Daoy (cell line): ENCODE measurements at regions not wholly inside any gene's neighbourhood (a gene's known extent, or its start where the extent isn't known, plus 50 kb on each side); places are given as distances from the start of the nearest gene placed in this dataset.
"Not testable (repeated sequence)": the region's sequence is repeated elsewhere in the genome, so short reads cannot be mapped to it uniquely, and the experiment has no call there.

ENCODE experiments used
- DNase-seq: peaks from one replicate; pipeline ENCODE4 v3.0.0-alpha.2; 2015; ENCODE audit warnings: low read depth

- no peak for DNase-seq
These were observed 413.9 kb downstream of the RPS6KC1 start for GRCh38 chr1:213464786-213465460.

DNA sequence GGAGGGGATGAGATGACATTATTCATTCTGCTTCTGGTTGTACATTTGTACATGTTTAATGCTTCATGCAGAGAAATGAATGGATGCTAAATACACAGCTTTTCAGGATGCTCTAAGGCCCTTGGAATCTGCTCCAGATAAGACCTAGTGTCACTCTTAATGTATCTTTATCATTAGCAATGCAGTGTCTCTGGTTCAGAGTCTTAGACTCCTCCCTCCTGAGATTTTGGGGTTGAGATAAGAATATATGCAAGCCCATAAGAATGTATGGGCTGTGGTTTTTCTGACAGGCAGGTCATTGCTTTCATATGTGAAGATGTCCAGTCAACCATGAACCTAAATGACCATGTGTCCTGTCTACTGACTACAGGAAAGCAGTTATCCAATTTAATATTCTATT is 415.5 kb downstream of the RPS6KC1 start:
- DNase-seq: no peak

DNA sequence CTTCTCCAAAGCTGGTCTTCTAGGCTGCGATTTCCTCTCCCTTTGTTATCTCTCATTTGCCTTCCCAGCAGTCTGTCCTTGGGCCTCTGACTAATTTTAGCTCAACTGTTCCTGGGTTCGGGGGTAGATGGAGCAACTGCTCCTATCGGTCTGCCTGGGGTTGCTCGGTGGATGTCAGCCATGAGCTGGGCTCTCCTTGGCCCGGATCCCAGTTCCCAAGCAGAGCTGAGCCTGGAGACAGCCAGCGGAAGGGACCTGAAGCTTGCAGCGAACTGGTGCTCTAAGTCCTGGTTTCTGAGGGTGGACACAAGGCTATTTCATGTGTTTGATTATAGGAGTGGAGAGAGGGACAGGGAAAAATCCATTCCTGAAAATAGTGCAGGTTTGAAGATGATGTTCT is 423.0 kb downstream of the RPS6KC1 start:
- DNase-seq: peak; percentile 48

- DNase-seq: no peak
These were observed 430.4 kb downstream of the RPS6KC1 start for GRCh38 chr1:213481395-213481794.

DNA sequence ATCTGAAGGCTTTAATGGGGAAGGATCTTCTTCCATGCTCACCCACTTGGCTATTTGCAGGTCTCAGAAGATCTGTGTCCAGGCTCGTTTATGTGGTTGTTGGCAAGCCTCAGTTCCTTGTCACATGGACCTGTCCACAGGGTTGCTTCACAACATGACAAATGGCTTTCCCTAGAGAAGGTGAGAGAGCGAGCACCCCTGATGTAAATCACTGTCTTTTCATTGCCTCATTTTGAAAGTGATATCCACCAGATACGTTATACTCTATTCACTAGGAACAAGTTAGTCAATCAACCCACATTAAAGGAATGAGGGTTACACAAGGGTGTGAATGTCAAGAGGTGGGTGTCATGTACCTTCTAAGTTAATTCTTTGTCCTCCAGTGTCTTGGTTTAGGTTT is 433.3 kb downstream of the RPS6KC1 start:
- no peak for DNase-seq

DNA sequence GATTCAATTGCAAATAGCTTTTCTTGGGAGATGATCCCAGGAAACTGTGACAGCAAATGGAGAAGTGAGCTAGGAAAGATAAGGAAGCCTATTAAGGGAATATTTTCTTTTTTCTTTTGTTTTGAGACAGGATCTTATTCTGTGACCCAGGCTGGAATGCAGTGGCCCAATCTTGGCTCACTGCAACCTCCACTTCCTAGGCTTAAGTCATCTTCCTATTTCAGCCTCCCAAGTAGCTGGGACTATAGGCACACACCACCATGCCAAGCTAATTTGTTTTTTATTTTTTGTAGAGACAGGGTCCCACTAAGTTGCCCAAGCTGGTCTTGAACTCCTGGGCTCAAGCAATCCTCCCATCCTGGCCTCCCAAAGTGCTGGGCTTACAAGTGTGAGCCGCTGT is 433.7 kb downstream of the RPS6KC1 start:
- no peak for DNase-seq

- DNase-seq: no peak
These were observed 435.4 kb downstream of the RPS6KC1 start for GRCh38 chr1:213486488-213486887.

DNA sequence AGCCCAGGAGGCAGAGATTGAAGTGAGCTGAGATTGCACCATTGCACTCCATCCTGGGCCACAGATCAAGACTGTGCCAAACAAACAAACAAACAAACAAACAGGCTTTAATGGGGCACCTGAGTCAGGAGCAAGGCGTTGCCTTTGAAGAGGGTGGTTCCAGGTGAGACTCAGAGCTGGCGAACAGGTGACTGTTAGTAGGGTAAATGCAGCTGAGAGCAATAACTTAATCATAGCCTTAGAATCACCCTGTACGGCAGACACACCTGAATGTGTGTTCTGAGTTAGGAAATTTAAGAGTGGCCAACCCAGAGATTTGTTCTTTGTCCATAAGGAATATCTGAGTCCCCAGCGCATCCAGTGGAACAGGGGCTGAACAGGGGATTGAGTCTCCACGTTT is 440.4 kb downstream of the RPS6KC1 start:
- DNase-seq: no peak

DNA sequence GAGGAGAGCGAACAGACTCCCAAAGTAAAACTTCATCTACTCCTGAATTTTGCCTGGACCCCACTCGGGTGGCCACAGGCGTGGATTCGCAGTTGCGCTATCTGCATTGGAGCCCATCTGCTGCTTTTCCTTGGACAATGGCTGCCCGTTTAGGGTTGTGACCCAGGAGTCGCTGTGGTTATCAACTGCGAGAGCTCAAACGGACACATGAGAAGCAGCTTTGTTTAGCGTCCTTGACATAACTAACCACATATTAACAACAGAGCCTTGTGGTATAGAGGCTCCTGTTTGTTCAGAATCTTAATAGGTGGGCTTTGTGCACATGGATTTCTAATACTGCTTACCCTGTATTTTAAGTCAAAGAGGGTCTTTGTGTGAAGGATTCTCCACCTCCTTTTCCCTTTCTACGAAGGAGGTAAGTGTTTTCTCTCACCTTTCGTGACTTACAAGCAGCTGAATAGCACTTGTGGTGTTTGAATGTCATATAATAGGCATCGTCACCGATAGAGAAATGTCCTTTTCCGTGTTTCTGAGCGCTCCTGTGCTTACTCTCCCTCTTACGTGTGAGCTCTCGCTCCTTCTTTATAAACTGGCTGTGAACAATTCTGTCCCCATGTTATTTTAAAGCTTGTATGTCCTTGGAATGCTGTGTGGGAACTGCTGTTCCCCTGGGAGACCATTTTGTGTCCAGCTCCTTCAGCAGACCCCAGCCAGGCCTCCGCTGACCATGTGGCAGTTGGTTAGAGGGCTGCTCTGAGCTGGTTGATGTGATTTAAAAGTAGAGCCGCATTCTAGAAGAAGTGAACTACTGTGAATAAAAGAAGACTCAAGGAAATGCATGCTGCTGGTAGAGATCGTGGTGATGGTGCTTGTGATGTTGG is 441.4 kb downstream of the RPS6KC1 start:
- DNase-seq: no peak

DNA sequence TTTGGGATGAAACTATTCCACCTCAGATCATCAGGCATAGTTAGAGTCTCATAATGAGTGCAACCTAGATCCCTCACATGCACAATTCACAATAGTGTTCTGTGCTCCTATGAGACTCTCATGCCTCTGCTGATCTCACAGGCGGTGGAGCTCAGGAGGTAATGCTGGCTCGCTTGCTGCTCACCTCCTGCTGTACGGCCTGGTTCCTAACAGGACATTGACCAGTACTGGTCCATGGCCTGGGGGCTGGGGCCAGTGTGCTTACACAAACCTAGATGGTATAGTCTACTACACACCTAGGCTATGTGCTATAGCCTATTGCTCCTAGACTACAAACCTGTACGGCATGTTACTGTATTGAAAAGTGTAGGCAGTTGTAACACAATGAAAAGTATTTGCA is 448.4 kb downstream of the RPS6KC1 start:
- DNase-seq: no peak

- DNase-seq: no peak
These were observed 456.6 kb downstream of the RPS6KC1 start for GRCh38 chr1:213507472-213508223.

DNA sequence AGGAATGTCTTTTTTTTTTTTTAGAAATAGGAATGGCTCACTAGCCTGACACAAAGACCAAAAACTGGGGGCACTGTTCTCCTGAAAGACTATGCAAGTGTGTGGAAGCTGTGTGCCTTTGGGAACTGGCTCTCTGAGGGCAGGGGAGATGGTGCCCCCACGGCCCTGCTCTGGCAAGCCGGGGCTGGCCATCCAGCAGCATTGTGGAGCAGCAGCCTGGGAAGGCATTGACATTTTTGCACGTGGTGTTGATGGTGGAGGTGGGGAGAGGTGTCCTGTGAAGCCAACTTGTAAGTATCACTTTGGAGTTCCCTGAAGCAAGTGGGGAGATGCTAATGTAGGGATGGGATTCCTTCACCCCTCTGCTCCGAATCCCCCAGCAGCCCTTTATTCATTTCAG is 460.1 kb downstream of the RPS6KC1 start:
- no peak for DNase-seq

- DNase-seq: no peak
These were observed 461.3 kb downstream of the RPS6KC1 start for GRCh38 chr1:213512316-213512715.

DNA sequence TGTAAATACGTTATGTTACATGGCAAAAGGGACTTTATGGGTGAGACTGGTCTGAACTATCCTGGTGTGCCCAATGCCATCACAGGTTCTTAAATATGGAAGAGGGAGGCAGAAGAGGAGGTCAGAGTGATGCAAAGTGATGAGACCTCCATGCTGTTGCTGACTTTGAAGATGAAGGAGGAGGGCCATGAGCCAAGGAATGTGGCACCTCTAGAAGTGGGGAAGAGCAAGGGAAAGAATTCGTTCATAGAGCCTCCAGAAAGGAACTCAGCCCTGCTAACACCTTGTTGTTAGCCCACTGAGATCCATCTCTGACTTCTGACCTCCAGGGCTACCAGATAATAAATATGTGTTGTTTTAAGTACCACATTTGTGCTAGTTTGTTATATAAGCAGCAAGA is 462.0 kb downstream of the RPS6KC1 start:
- no peak for DNase-seq

DNA sequence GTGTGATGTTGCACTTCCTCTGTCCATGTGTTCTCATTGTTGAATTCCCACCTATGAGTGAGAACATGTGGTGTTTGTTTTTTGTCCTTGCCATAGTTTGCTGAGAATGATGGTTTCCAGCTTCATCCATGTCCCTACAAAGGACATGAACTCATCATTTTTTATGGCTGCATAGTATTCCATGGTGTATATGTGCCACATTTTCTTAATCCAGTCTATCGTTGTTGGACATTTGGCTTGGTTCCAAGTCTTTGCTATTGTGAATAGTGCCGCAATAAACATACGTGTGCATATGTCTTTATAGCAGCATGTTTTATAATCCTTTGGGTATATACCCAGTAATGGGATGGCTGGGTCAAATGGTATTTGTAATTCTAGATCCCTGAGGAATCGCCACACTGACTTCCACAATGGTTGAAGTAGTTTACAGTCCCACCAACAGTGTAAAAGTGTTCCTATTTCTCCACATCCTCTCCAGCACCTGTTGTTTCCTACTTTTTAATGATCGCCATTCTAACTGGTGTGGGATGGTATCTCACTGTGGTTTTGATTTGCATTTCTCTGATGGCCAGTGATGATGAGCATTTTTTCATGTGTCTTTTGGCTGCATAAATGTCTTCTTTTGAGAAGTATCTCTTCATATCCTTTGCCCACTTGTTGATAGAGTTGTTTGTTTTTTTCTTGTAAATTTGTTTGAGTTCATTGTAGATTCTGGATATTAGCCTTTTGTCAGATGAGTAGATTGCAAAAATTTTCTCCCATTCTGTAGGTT is 463.6 kb downstream of the RPS6KC1 start:
- not testable (repeated sequence) for DNase-seq

DNA sequence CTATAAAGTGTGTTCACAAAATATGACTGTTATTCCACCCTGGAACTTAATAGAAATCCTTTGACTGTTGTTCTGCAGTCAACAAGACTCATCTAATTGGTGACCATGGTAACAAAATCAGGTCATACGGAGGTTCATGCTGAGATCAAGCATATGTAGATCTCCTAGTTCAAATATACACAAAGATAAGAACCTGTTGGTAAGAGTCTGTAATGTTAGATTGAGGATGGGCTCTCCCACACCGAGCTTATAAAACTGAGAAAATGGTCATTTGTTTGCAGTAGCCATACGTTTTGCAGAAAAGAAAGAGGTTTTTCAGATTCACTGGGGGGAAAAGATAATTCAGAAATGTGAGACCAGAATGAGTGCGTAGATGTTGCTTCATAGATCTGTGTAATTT is 468.1 kb downstream of the RPS6KC1 start:
- no peak for DNase-seq

- no peak for DNase-seq
These were observed 466.6 kb upstream of the PROX1 start for GRCh38 chr1:213521206-213521605.

DNA sequence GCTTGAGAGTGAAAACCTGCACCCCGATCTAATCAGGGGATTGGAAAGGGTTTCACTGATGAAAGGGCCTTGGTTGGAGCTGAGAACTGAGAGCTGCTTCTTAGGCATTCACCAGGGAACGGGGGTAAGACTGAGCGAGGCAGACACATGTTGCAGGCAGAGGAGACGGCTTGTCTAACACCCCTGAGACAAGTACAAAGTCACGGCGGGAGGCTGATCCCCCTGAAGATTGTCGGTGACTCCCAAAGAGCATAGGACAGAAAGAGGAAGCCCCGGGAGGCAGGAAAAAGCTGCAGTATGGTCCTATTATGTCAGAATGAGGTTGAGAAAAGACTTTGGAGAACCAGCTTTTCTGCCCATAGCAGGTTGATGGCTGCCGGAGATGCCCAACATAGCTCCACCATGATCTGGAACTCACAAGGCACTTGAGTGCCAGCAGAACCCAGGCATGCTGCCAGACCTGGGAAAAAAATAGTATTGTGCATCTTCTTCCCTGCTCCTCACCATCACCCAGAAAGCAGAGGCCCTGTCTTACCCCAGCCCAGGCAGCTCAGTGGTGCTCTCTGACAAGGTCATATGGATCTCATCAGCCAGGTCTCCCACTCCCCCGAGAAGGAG is 463.9 kb upstream of the PROX1 start:
- no peak for DNase-seq

DNA sequence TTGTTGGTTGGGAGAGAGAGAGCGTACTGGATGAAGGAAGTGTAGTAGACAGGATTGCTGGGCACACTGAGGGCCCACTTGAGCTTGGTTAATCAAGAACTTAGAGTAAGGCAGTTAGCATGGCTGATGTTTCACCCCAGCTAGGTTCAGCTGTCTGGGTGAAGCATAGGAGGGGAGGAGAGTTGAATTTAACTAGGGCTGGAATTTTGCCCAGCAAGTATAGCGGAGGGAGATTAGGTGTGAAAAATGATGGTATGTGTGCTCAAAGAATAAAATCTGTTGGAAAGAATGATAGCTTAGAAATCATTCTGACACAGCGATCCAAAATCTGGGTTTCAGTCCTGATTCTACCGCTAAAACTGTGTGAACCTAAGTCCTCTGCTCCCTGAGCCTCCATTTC is 461.5 kb upstream of the PROX1 start:
- DNase-seq: no peak

DNA sequence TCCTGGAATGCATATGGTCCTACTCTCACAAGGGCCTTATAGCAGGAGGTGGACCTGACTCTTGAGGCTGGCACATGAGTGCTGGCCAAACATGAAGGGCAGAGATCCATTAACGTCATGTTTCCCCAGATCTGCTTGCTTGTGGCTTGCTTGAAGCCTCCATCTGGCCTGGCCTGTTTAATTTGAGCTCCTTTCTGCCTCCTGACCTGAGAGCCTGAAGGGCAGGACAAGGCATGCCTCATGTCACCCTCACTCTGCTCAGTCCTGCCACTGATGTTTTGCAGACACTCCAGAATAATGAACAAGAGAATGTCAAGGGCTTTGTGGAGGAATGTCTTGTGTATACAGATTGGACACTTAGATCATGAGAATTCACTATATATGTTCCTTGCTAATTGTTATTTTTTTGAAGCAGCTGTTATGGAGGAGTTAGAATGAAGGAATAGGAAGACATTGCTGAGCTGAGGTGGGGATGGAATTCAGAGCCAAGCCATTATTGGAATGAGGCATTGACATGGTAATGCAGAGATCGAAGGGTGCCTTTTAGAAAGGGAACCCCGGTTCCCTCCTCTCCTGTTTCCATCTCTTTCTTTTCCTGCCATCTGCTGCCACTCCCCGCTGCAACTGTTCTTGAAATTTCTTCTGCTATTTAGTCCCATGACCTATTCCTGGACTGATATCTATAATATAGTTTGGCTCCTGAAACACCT is 457.0 kb upstream of the PROX1 start:
- no peak for DNase-seq
